ENCODE measurements at regions not wholly inside any gene's neighbourhood (a gene's known extent, or its start where the extent isn't known, plus 50 kb on each side); places are given as distances from the start of the nearest gene placed in this dataset.
"Not testable (repeated sequence)": the region's sequence is repeated elsewhere in the genome, so short reads cannot be mapped to it uniquely, and the experiment has no call there.

- no peak for DNase-seq
- H3K27me3 ChIP-seq (ENCODE audit: control insufficient read depth, insufficient read depth, low read length): no peaks in the 10 kb centered on the region
- H3K36me3 ChIP-seq (replicated peaks; ENCODE audit: control insufficient read depth, insufficient read depth, low read length): no peaks in the 10 kb centered on the region
- no peak overlapping the region for H3K4me3 ChIP-seq (ENCODE audit: insufficient read depth, low read depth, low read length)
Measured at GRCh38 chr15:87570206-87570605, 686.3 kb downstream of the NTRK3 start.

DNA sequence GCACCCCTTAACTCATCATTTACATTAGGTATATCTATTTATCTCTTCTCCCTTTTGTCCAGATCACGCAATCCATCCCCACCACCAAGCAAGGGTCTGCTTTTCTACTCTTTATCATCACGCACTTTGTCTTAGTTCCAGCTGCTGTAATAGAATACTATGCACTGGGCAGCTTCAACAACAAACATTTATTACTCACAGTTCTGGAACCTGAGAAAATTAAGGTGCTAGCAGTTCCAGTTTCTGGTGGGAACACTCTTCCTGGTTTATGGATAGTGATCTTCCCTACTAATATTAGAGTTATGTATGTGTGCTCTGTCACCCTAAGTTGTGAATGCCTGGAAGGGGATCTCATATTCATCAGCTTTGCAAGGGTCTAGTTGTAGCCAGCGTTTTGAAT, 687.0 kb downstream of the NTRK3 start:
- DNase-seq: no peak
- no peak overlapping the region for H3K4me3 ChIP-seq (ENCODE audit: insufficient read depth, low read depth, low read length)
- no peaks in the 10 kb centered on the region for H3K27me3 ChIP-seq (ENCODE audit: control insufficient read depth, insufficient read depth, low read length)
- H3K36me3 ChIP-seq (replicated peaks; ENCODE audit: control insufficient read depth, insufficient read depth, low read length): no peaks in the 10 kb centered on the region

DNA sequence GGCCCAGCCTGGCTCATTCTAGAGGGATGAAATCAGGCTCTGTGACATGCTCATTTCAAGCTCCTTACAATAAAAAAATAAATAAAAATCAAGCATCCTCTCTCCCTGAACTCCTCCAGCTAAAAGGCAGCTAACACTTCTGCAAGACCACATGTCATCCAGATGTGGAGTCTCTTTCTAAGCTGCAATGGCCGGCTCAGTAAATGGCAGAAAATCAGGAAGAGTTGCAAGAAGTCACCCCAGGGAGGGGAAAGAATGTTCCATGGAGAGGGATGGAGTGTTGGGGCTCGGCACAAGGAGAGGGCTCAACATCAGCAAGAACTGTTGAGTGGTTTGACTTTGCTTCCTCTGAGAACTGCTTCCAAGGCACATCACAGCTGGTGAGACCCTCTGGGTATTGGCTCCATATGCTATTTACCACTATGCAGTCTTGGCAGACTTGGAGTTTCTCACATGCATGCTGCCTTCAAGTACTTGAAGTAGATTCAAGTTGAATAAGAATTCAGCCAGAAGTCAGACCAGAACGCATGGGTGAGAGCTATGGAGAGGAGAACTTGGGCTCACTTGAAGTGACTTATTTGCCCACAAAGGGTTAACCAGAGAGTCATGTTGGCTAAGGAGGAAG, 689.0 kb downstream of the NTRK3 start:
- Histone ChIP-seq H3K36me3 (replicated peaks; ENCODE audit: control insufficient read depth, insufficient read depth, low read length) (no peaks in the 10 kb centered on the region), H3K27me3 (ENCODE audit: control insufficient read depth, insufficient read depth, low read length) (no peaks in the 10 kb centered on the region), H3K4me3 (ENCODE audit: insufficient read depth, low read depth, low read length) (no peak overlapping the region)
- DNase-seq: no peak

DNA sequence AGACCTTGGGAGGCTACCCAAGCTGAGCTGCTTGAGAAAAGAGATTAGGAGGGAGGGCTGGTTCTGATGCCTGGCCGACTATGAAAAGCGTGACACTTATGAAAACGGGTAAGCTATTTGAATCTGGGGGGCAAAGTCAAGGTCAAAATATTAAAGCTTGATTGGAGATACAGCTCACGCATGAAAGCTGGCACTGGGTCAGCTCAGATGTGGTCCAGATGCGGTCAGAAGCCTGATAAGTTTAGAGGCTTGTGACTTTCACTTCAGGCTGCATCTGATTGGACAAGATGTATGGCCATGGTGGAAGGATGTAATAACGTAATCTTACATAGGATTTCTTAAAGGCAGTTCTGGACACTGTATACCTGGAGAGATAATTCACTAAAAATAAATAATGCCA, 690.3 kb downstream of the NTRK3 start:
- DNase-seq: no peak
- Histone ChIP-seq H3K27me3 (ENCODE audit: control insufficient read depth, insufficient read depth, low read length) (no peaks in the 10 kb centered on the region), H3K36me3 (replicated peaks; ENCODE audit: control insufficient read depth, insufficient read depth, low read length) (no peaks in the 10 kb centered on the region), H3K4me3 (ENCODE audit: insufficient read depth, low read depth, low read length) (no peak overlapping the region)

DNA sequence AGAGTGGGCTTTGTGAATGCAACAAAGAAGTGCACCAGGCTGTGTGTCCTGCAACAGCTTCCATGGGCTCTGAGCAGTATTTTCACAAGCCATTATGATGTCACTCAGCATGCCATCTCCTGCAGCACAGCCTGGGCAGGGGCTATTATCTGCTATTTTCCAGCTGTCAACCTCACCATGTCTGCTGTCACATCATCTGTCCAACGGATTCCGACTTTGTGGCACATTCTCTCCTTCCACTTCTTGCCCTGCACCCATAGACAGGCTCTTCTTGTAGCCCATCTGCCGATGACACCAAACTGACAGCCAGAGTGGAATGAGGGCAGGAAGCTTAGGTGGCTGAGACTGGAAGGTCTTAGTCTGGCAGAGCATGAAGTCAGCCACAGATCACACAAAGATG, 691.9 kb downstream of the NTRK3 start:
- Histone ChIP-seq H3K27me3 (ENCODE audit: control insufficient read depth, insufficient read depth, low read length) (no peaks in the 10 kb centered on the region), H3K36me3 (replicated peaks; ENCODE audit: control insufficient read depth, insufficient read depth, low read length) (no peaks in the 10 kb centered on the region), H3K4me3 (ENCODE audit: insufficient read depth, low read depth, low read length) (no peak overlapping the region)
- DNase-seq: no peak

DNA sequence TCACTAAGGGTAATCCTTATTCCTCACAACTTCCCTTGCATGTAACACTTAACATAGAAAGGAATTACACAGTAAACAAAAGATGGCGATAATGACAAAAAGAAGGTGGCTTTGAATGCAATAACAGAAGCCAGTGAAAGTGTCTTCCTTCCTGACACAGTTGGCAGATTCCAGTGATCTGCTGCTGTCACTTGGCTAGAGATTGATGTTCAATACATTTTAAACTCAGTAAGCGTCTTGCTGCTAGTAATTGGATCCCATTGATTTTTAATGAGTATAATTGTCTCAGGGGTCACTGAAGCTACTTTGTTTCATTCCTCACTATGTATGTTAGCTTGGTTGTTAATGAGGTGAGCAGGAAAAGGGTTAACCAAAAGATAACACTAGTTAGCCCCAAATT, 692.7 kb downstream of the NTRK3 start:
- H3K4me3 ChIP-seq (ENCODE audit: insufficient read depth, low read depth, low read length): no peak overlapping the region
- H3K36me3 ChIP-seq (replicated peaks; ENCODE audit: control insufficient read depth, insufficient read depth, low read length): no peaks in the 10 kb centered on the region
- DNase-seq: no peak

DNA sequence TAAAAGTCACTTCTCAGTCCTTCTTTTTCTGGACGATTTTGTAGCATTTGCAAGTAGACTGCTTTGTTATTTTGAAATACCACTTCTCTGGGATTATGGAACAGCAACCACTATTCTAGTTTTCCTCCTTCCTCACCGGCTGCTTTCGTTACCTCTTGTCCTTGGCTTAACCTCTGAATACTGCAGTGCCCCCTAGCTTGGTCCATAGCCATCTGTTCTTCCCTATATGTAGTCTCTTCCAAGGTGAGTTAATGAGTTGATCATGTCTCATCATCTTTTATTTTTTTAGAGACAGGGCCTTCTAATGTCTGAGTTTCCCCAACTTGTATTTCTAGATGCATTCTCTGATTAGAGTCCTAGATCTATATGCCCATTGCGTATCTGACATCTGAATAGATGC, 694.3 kb downstream of the NTRK3 start:
- Histone ChIP-seq H3K27me3 (ENCODE audit: control insufficient read depth, insufficient read depth, low read length) (no peaks in the 10 kb centered on the region), H3K4me3 (ENCODE audit: insufficient read depth, low read depth, low read length) (no peak overlapping the region), H3K36me3 (replicated peaks; ENCODE audit: control insufficient read depth, insufficient read depth, low read length) (no peaks in the 10 kb centered on the region)
- peak; percentile 7 for DNase-seq

More for the DNA sequence above, 692.7 kb downstream of the NTRK3 start:
- no peaks in the 10 kb centered on the region for H3K27me3 ChIP-seq (ENCODE audit: control insufficient read depth, insufficient read depth, low read length)

- Histone ChIP-seq H3K4me3 (ENCODE audit: insufficient read depth, low read depth, low read length) (no peak overlapping the region), H3K27me3 (ENCODE audit: control insufficient read depth, insufficient read depth, low read length) (no peaks in the 10 kb centered on the region), H3K36me3 (replicated peaks; ENCODE audit: control insufficient read depth, insufficient read depth, low read length) (no peaks in the 10 kb centered on the region)
- DNase-seq: no peak
Measured at GRCh38 chr15:87561641-87562040, 694.9 kb downstream of the NTRK3 start.

GRCh38 chr15:87557881-87558280, 698.7 kb downstream of the NTRK3 start:
- no peaks in the 10 kb centered on the region for H3K27me3 ChIP-seq (ENCODE audit: control insufficient read depth, insufficient read depth, low read length)
- no peak for DNase-seq

DNA sequence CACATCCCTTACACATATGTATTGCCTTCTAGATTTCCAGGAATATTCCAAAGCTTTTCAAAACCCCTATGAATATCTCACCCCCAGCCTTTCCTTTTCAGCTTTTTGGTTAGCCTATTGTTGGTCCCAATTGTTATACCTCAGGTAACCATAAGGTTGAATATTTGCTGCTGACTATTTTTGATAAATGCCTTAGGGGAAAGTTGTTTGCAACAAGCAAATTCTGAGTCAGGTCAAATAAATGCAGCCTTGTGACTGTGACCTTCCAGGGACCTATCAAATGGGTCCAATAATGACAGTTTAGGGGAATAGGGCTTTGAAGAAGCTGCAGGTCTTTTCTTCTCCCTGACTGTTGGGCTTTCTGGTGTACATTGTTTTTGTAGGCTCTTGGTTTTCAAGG, 699.7 kb downstream of the NTRK3 start:
- Histone ChIP-seq H3K4me3 (ENCODE audit: insufficient read depth, low read depth, low read length) (no peak overlapping the region), H3K27me3 (ENCODE audit: control insufficient read depth, insufficient read depth, low read length) (no peaks in the 10 kb centered on the region), H3K36me3 (replicated peaks; ENCODE audit: control insufficient read depth, insufficient read depth, low read length) (no peaks in the 10 kb centered on the region)
- DNase-seq: no peak

More at GRCh38 chr15:87557881-87558280, 698.7 kb downstream of the NTRK3 start:
- Histone ChIP-seq H3K4me3 (ENCODE audit: insufficient read depth, low read depth, low read length) (no peak overlapping the region), H3K36me3 (replicated peaks; ENCODE audit: control insufficient read depth, insufficient read depth, low read length) (no peaks in the 10 kb centered on the region)

- Histone ChIP-seq H3K36me3 (replicated peaks; ENCODE audit: control insufficient read depth, insufficient read depth, low read length) (no peaks in the 10 kb centered on the region), H3K4me3 (ENCODE audit: insufficient read depth, low read depth, low read length) (no peak overlapping the region), H3K27me3 (ENCODE audit: control insufficient read depth, insufficient read depth, low read length) (no peaks in the 10 kb centered on the region)
- no peak for DNase-seq
Measured at GRCh38 chr15:87549860-87550259, 706.7 kb downstream of the NTRK3 start.

GRCh38 chr15:87549296-87549695, 707.2 kb downstream of the NTRK3 start:
- H3K4me3 ChIP-seq (ENCODE audit: insufficient read depth, low read depth, low read length): no peak overlapping the region
- no peak for DNase-seq
- no peaks in the 10 kb centered on the region for H3K36me3 ChIP-seq (replicated peaks; ENCODE audit: control insufficient read depth, insufficient read depth, low read length)
- no peaks in the 10 kb centered on the region for H3K27me3 ChIP-seq (ENCODE audit: control insufficient read depth, insufficient read depth, low read length)

DNA sequence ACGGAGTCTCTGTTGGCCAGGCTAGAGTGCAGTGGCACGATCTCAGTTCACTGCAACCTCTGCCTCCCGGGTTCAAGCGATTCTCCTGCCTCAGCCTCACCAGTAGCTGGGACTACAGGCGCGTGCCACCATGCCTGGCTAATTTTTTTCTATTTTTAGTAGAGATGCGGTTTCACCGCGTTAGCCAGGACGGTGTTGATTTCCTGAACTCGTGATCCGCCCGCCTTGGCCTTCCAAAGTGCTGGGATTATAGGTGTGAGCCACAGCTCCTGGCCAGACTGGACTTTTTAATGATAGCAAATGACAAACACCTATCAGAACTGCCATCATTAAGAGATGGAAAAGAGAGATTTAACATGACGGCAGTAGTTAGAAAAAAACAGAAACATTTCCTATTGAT, 707.9 kb downstream of the NTRK3 start:
- H3K4me3 ChIP-seq (ENCODE audit: insufficient read depth, low read depth, low read length): not testable (repeated sequence)

GRCh38 chr15:87547470-87548181, 708.9 kb downstream of the NTRK3 start:
- H3K27me3 ChIP-seq (ENCODE audit: control insufficient read depth, insufficient read depth, low read length): no peaks in the 10 kb centered on the region
- H3K4me3 ChIP-seq (ENCODE audit: insufficient read depth, low read depth, low read length): no peak overlapping the region
- H3K36me3 ChIP-seq (replicated peaks; ENCODE audit: control insufficient read depth, insufficient read depth, low read length): no peaks in the 10 kb centered on the region
- no peak for DNase-seq

More for the DNA sequence above, 707.9 kb downstream of the NTRK3 start:
- not testable (repeated sequence) for DNase-seq; H3K36me3 ChIP-seq (replicated peaks; ENCODE audit: control insufficient read depth, insufficient read depth, low read length); H3K27me3 ChIP-seq (ENCODE audit: control insufficient read depth, insufficient read depth, low read length)

- H3K36me3 ChIP-seq (replicated peaks; ENCODE audit: control insufficient read depth, insufficient read depth, low read length): no peaks in the 10 kb centered on the region
- H3K27me3 ChIP-seq (ENCODE audit: control insufficient read depth, insufficient read depth, low read length): no peaks in the 10 kb centered on the region
- no peak overlapping the region for H3K4me3 ChIP-seq (ENCODE audit: insufficient read depth, low read depth, low read length)
- DNase-seq: no peak
Measured at GRCh38 chr15:87538327-87538834, 718.2 kb downstream of the NTRK3 start.

Measured in H7 (cell line).